GM12872 (cell line): ENCODE measurements at regions not wholly inside any gene's neighbourhood (a gene's known extent, or its start where the extent isn't known, plus 50 kb on each side); places are given as distances from the start of the nearest gene placed in this dataset.

Experiments
- TF ChIP-seq, protein P1 (sequence below): IDR thresholded peaks from 3 replicates; pipeline ENCODE4 v1.5.1; 2011; ENCODE audit warnings: low read depth, mild to moderate bottlenecking, low read length, moderate library complexity; ENCODE audit not compliant: insufficient read depth

GRCh38 chr2:188720811-188721605, 253.2 kb upstream of the COL3A1 start:
- TF ChIP-seq, protein P1, sequence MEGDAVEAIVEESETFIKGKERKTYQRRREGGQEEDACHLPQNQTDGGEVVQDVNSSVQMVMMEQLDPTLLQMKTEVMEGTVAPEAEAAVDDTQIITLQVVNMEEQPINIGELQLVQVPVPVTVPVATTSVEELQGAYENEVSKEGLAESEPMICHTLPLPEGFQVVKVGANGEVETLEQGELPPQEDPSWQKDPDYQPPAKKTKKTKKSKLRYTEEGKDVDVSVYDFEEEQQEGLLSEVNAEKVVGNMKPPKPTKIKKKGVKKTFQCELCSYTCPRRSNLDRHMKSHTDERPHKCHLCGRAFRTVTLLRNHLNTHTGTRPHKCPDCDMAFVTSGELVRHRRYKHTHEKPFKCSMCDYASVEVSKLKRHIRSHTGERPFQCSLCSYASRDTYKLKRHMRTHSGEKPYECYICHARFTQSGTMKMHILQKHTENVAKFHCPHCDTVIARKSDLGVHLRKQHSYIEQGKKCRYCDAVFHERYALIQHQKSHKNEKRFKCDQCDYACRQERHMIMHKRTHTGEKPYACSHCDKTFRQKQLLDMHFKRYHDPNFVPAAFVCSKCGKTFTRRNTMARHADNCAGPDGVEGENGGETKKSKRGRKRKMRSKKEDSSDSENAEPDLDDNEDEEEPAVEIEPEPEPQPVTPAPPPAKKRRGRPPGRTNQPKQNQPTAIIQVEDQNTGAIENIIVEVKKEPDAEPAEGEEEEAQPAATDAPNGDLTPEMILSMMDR = no peak

DNA sequence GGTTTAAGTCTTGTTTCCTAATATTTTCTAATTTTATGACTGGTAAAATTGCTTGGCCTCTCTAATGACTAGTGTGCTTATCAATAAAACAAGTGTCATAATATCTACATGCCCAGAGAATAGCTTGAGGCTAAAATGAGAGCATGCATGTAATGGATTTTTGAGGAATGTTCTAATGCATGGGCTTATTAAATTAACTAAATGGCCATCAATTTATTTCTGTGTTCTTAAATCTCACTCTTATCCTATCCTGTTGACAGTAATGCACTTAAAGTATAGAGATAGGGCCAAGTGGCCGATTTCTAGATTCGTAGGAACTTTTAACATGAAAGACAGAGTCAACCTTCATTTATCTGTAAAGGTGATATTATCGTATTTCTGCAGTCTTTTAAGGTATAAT, 252.4 kb upstream of the COL3A1 start:
- TF ChIP-seq, protein P1 = no peak

DNA sequence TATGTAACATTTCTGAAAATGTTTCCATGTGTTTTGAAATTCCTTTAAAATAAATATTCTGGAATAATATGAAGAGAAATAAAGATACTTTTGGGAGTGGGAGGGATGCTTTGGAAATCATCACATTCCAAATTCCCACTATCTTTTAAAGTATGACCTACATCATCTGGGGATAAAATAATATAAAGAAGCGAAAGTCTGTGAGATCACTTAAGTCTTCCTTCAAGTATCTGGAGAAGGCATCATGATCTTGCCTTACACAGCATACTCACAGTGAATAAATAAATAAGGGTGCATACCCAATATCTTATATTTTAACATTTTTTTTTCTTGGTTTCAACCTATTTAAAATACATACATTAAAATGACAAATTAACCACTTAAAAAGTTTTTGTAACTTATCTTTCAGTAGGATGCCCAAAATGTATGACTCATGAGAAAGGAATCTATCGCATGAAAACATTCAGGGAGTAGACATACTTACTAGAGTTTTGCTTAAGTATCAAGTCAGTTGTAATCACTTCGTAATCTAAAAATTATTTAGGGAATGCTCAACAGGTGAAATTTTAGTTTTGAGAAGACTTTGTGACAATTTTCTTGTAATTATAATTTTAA, 248.3 kb upstream of the COL3A1 start:
- TF ChIP-seq, protein P1 = no peak

DNA sequence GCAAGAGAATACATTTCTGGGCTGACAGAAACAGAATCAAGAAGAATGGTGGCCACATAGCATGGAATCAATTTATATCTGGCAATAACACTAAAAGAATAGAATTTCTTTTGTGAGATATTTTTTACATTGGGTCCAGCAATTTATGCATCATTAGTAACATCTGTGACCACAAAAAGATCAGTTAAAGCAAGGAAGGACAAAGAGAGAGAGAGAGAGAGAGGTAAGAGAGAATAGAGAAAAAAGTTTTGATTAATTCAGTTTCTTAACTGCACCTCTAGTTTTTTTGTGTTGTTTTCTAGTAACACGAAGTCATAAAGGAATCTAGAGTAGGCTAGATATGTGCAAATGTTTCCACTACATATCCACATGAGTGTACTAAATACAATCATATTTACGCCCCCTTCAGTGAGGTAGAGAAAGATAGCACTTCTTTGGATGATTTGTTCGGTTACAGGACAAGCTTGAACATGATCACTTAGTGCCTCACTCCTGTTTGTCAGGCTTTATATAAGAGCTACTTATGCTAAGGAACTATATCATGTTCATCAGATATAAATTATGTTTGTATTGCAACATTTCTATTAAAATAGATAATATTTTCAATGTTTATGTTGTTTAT, 247.4 kb upstream of the COL3A1 start:
- TF ChIP-seq, protein P1 = no peak

- TF ChIP-seq, protein P1 = no peak
Observed at GRCh38 chr2:188727846-188728245, 246.3 kb upstream of the COL3A1 start.

DNA sequence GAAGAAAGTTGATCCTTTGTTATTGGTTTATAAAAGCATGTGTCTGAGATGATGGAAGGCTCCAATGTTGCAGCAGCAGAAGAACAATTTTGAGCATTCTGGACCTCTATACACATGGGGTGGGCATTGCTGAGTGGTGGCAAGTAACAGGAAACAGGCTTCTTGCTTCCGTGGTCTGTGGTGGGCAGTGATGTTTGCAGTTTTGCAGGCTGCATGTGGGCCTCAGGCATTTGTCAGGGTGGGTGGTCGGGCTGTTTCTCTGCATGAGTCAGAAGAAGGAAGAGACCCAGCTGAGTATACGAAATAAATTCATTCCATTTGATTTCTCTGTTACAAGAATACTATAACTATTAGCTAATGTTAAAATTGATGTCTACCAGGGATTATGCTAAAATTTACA, 239.5 kb upstream of the COL3A1 start:
- TF ChIP-seq, protein P1 = no peak

DNA sequence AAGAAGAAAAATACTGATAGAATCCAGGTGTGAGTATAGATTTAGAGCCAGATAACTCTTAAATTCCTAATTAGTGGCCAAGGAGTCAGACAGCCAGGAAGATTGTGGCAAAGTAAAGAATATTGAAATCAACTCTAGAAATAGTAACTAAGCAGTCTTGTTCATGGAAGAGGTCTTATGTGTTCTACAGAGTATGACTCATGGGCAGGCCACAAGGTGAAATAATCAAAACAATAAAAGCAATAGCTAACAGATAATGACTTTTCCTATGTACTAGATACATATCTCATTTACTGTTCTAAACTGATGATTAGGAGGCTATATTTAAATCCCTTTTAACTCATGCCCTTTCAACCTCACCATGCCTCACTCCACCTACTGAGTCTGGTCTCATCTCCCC, 227.4 kb upstream of the COL3A1 start:
- TF ChIP-seq, protein P1 = no peak
